SK-N-SH (cell line): ENCODE measurements at regions not wholly inside any gene's neighbourhood (a gene's known extent, or its start where the extent isn't known, plus 50 kb on each side); places are given as distances from the start of the nearest gene placed in this dataset.

Experiments used
- CTCF ChIA-PET: fragments of 300-600, 350-600 bp; formaldehyde crosslinking; extraction: SDS; loops from one replicate; lab custom pipeline; 2021; lab: Yijun Ruan, JAX
- POLR2A ChIA-PET: fragments of 350-600 bp; sonication (Branson Sonifier 250); formaldehyde crosslinking; extraction: SDS; loops from one replicate; lab custom pipeline; 2020; ENCODE audit warnings: antibody characterized with exemption, inconsistent platforms; lab: Yijun Ruan, JAX
- DNase-seq: peaks from one replicate; pipeline ENCODE4 v3.0.0; 2012
- H2AFZ ChIP-seq: fragments of 200-600 bp; sonication (generic); 2 replicates; pipeline ENCODE4 v1.8.1; 2016; ENCODE audit warnings: antibody characterized with exemption, mild to moderate bottlenecking, low read depth
- H3F3A ChIP-seq: fragments of 200-600 bp; sonication (generic); replicated peaks from 2 replicates; pipeline ENCODE3; 2016; ENCODE audit warnings: antibody characterized with exemption, mild to moderate bottlenecking; ENCODE audit not compliant: insufficient read depth
- H3K27ac ChIP-seq, 2 experiments: fragments of 200-500 bp in 1 of 2; fragments of 200-600 bp in 1 of 2; sonication (Bioruptor generic) in 1 of 2; sonication (generic), shearing (Covaris generic) in 1 of 2; 2 replicates each; pipeline versions ENCODE4 v1.5.1 to v1.6.1; 2014 to 2016; ENCODE audit warnings: low read depth in 2 of 2, inconsistent platforms in 1 of 2, low read length in 1 of 2, mild to moderate bottlenecking in 1 of 2, mixed read lengths in 1 of 2
- H3K27me3 ChIP-seq: fragments of 200-600 bp; sonication (generic), shearing (Covaris generic); 2 replicates; pipeline ENCODE4 v1.6.1; 2016; ENCODE audit warnings: mixed run types; ENCODE audit not compliant: insufficient read depth
- H3K36me3 ChIP-seq, 2 experiments: fragments of 200-500 bp in 1 of 2; fragments of 200-600 bp in 1 of 2; sonication (Bioruptor generic) in 1 of 2; sonication (generic) in 1 of 2; replicated peaks in 1 of 2; 2 replicates each; pipeline versions ENCODE3 to v1.5.1; 2014 to 2016; ENCODE audit warnings: low read length in 1 of 2, mild to moderate bottlenecking in 1 of 2; ENCODE audit not compliant: insufficient read depth in 2 of 2, control insufficient read depth in 1 of 2
- H3K4me1 ChIP-seq, 2 experiments: fragments of 200-500 bp in 1 of 2; fragments of 200-600 bp in 1 of 2; sonication (Bioruptor generic) in 1 of 2; sonication (generic), shearing (Covaris generic) in 1 of 2; 2 replicates each; pipeline versions ENCODE4 v1.5.1 to v1.6.1; 2014 to 2016; ENCODE audit warnings: low read depth in 1 of 2, low read length in 1 of 2, mixed run types in 1 of 2; ENCODE audit not compliant: insufficient read depth in 2 of 2, control insufficient read depth in 1 of 2
- H3K4me2 ChIP-seq: fragments of 200-600 bp; sonication (generic), shearing (Covaris generic); 2 replicates; pipeline ENCODE4 v1.6.1; 2017; ENCODE audit warnings: mixed run types
- H3K4me3 ChIP-seq, 2 experiments: fragments of 200-500 bp in 1 of 2; fragments of 200-600 bp in 1 of 2; sonication (Bioruptor generic) in 1 of 2; sonication (generic), shearing (Covaris generic) in 1 of 2; 2 replicates each; pipeline versions ENCODE4 v1.5.1 to v1.8.1; 2014 to 2016; ENCODE audit warnings: low read depth in 2 of 2, inconsistent platforms in 1 of 2, low read length in 1 of 2, mild to moderate bottlenecking in 1 of 2, mixed read lengths in 1 of 2, moderate library complexity in 1 of 2
- H3K79me2 ChIP-seq: fragments of 200-600 bp; sonication (generic); 2 replicates; pipeline ENCODE4 v1.8.1; 2017; ENCODE audit warnings: mild to moderate bottlenecking; ENCODE audit not compliant: insufficient read depth
- H3K9ac ChIP-seq: fragments of 200-600 bp; sonication (generic); 2 replicates; pipeline ENCODE4 v1.6.1; 2017; ENCODE audit warnings: mixed run types
- H3K9me2 ChIP-seq: fragments of 200-600 bp; sonication (generic); 2 replicates; pipeline ENCODE4 v1.6.1; 2017; ENCODE audit warnings: mixed run types
- H3K9me3 ChIP-seq: fragments of 200-600 bp; sonication (generic); 2 replicates; pipeline ENCODE4 v1.6.1; 2017; ENCODE audit warnings: mixed run types, mild to moderate bottlenecking, moderate library complexity
- H4K20me1 ChIP-seq: fragments of 200-600 bp; sonication (generic); 2 replicates; pipeline ENCODE4 v1.6.1; 2017; ENCODE audit warnings: mild to moderate bottlenecking, mixed run types; ENCODE audit not compliant: insufficient read depth
- CHD2 ChIP-seq: fragments of 150-350 bp; IDR thresholded peaks from 2 replicates; pipeline ENCODE4 v1.6.1; 2018; ENCODE audit warnings: low read length; ENCODE audit not compliant: partially characterized antibody
- EZH2phosphoT487 ChIP-seq: fragments of 200-600 bp; sonication (generic); IDR thresholded peaks from 2 replicates; pipeline ENCODE4 v1.6.1; 2017; ENCODE audit warnings: low read depth, mixed run types, mild to moderate bottlenecking, antibody characterized with exemption, moderate library complexity, borderline replicate concordance
- GABPA ChIP-seq: IDR thresholded peaks from 2 replicates; pipeline ENCODE4 v1.4.0; 2012; ENCODE audit warnings: low read depth, mild to moderate bottlenecking
- MXI1 ChIP-seq: IDR thresholded peaks from 2 replicates; pipeline ENCODE4 v1.6.1; 2012; ENCODE audit warnings: mild to moderate bottlenecking, low read depth, low read length, improper control_type of control experiment
- NRF1 ChIP-seq: IDR thresholded peaks from 2 replicates; pipeline ENCODE4 v1.6.1; 2012; ENCODE audit warnings: low read depth, mild to moderate bottlenecking, low read length
- POLR2AphosphoS5 ChIP-seq: IDR thresholded peaks from 2 replicates; pipeline ENCODE4 v1.6.1; 2012; ENCODE audit warnings: low read depth, low read length
- RXRA ChIP-seq: IDR thresholded peaks from 2 replicates; pipeline ENCODE4 v1.4.0; 2012; ENCODE audit warnings: low read depth, mild to moderate bottlenecking, borderline replicate concordance
- TAF1 ChIP-seq: IDR thresholded peaks from 2 replicates; pipeline ENCODE4 v1.6.1; 2012; ENCODE audit warnings: low read depth, mild to moderate bottlenecking, low read length, moderate library complexity, borderline replicate concordance
- TCF12 ChIP-seq: IDR thresholded peaks from 2 replicates; pipeline ENCODE4 v1.4.0; 2012
- TEAD4 ChIP-seq: IDR thresholded peaks from 2 replicates; pipeline ENCODE4 v1.4.0; 2012; ENCODE audit warnings: mild to moderate bottlenecking, borderline replicate concordance; ENCODE audit not compliant: insufficient read depth
- YY1 ChIP-seq: IDR thresholded peaks from 2 replicates; pipeline ENCODE4 v1.4.0; 2012; ENCODE audit warnings: low read depth, mild to moderate bottlenecking
- WGBS: methylation state at CpG from one replicate; pipeline ENCODE4 v1.1.6; 2017; ENCODE audit warnings: low lambda C conversion rate; 5-methylcytosine and 5-hydroxymethylcytosine counted together
- TF ChIP-seq, protein P1 (sequence below): IDR thresholded peaks from 2 replicates; pipeline ENCODE4 v1.4.0; 2012; ENCODE audit warnings: low read depth, borderline replicate concordance
- TF ChIP-seq, protein P2 (sequence below): fragments of 150-350 bp; IDR thresholded peaks from 2 replicates; pipeline ENCODE4 v1.6.1; 2017; ENCODE audit warnings: antibody characterized with exemption, low read length, low read depth, borderline replicate concordance

DNA sequence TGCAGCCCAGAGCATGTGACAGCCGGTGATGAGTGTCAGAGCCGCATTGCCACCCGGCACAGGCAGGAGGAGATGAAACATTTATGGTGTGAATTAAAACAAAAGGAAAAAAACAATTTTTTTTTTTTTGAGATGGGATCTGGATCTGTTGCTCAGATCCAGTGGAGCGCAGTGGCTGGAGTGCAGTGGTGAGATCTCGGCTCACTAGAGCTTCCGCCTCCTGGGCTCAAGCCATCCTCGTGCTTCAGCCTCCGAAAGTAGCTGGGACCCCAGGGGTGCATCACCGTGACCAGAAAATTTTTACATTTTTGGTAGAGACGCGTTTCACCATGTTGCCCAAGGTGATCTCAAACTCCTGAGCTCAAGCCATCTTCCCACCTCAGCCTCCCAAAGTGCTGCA lies 182.1 kb upstream of the SALL3 start:
- Histone ChIP-seq H3F3A (no peaks in the 10 kb centered on the region), H3K27me3 (no peaks in the 10 kb centered on the region; the same call in 1 of the 2 replicates), H3K4me1 (no peaks in the 10 kb centered on the region), H3K9me3 (no peaks in the 10 kb centered on the region), H3K4me2 (no peak overlapping the region), H2AFZ (no peak overlapping the region), H3K79me2 (no peaks in the 10 kb centered on the region), H3K36me3 (no peaks in the 10 kb centered on the region), H3K9ac (no peak overlapping the region), H3K27ac (no peak overlapping the region), H3K4me3 (no peak overlapping the region), H3K9me2 (no peaks in the 10 kb centered on the region), H4K20me1 (no peaks in the 10 kb centered on the region)
- no peak for DNase-seq
- CTCF ChIA-PET = no interaction called here
- TF ChIP-seq GABPA (no peak), EZH2phosphoT487 (no peak), MXI1 (no peak), TCF12 (no peak), YY1 (no peak), RXRA (no peak), NRF1 (no peak), POLR2AphosphoS5 (no peak), TAF1 (no peak), CHD2 (no peak)
- TF ChIP-seq, protein P1, sequence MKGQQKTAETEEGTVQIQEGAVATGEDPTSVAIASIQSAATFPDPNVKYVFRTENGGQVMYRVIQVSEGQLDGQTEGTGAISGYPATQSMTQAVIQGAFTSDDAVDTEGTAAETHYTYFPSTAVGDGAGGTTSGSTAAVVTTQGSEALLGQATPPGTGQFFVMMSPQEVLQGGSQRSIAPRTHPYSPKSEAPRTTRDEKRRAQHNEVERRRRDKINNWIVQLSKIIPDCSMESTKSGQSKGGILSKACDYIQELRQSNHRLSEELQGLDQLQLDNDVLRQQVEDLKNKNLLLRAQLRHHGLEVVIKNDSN = no peak
- TF ChIP-seq, protein P2, sequence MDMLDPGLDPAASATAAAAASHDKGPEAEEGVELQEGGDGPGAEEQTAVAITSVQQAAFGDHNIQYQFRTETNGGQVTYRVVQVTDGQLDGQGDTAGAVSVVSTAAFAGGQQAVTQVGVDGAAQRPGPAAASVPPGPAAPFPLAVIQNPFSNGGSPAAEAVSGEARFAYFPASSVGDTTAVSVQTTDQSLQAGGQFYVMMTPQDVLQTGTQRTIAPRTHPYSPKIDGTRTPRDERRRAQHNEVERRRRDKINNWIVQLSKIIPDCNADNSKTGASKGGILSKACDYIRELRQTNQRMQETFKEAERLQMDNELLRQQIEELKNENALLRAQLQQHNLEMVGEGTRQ = no peak
- 22% methylated on average over 11 of the region's 11 CpGs for WGBS
- POLR2A ChIA-PET = no interaction called here

- no peak overlapping the region for H2AFZ ChIP-seq
- POLR2A ChIA-PET = no interaction called here
- no peak overlapping the region for H3K9ac ChIP-seq
- no peak overlapping the region for H3K4me3 ChIP-seq
- H3K4me2 ChIP-seq = no peak overlapping the region
- peaks cover 3% of the 10 kb centered on the region; the same call in 1 of the 2 replicates for H3K27me3 ChIP-seq
- H3K79me2 ChIP-seq = no peaks in the 10 kb centered on the region
- H4K20me1 ChIP-seq = no peaks in the 10 kb centered on the region
- CTCF ChIA-PET = no interaction called here
- WGBS = 7% methylated on average over 22 of the region's 29 CpGs
- no peaks in the 10 kb centered on the region for H3K36me3 ChIP-seq
- no peaks in the 10 kb centered on the region for H3K4me1 ChIP-seq
- no peak overlapping the region for H3K27ac ChIP-seq
- no peaks in the 10 kb centered on the region for H3K9me2 ChIP-seq
- DNase-seq = no peak
- TF ChIP-seq NRF1 (no peak), TEAD4 (no peak)
- no peaks in the 10 kb centered on the region for H3K9me3 ChIP-seq
- H3F3A ChIP-seq = no peaks in the 10 kb centered on the region
Measured at GRCh38 chr18:78798402-78799175, 181.0 kb upstream of the SALL3 start.
